Stimulated activated CD4-positive, alpha-beta T cell treated with anti-CD3 and anti-CD28 coated beads, Interleukin-1b, Interleukin-23, amount 100 ng/mL, for 1 hour (primary cell): ENCODE measurements at regions not wholly inside any gene's neighbourhood (a gene's known extent, or its start where the extent isn't known, plus 50 kb on each side); places are given as distances from the start of the nearest gene placed in this dataset.

Source experiments
- DNase-seq, 2 donors: peaks; one replicate each; pipeline ENCODE4 v3.0.0-alpha.2; 2020; ENCODE audit warnings: low read depth in 2 of 2

- DNase-seq, result no peak
Observed at GRCh38 chr2:147137711-147138110, 707.1 kb upstream of the ACVR2A start.

DNA sequence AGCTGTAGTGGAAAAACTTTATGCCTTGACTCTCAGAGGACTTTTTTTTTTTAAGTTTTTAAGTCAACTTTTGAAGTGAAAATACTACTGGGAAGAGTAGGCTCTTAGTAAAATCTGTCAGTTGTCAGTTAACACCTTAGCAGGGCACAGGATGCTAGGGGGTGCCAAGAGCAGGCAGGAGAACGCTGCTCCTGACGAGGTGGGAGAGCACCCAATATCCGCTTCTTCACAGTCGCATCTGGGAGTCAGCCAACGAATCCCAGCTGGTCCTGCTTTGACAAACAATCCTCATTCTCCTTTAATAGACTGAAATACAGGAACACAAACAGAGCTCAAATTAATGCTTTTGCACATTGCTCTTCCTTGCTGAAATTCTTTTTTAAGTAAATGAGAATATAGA lies 709.5 kb upstream of the ACVR2A start:
- DNase-seq, result no peak

DNA sequence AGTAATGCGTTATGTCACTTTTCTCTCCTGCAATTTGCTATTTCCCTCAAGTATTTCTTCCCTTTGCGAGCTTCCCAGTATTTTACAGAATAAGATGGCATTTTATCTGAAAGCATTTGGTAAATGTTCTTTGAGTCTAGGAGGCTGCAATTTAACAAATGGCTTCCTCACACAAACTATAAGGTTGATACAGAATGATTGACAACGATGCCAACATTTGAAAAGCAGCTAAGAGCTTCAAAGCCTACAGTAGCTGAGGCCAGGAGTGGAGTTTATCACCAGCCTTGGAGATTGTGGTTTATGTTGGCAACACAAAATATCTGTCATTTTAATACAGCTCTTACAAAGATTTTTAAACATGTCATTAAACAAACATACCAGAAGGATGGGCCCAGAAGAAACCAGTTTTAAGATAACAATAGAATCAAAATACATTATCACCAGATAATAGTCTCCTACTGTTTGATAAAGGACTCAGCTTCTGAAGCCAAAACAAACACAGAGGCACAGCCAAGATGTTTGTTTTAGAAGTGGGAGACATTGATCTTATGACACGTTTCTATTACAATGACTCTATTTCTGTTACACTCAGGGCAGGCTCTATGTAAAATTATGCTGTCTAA lies 711.4 kb upstream of the ACVR2A start:
- DNase-seq, result no peak

GRCh38 chr2:147125145-147125544 lies 719.7 kb upstream of the ACVR2A start:
- no peak for DNase-seq

GRCh38 chr2:147122944-147123343 lies 721.9 kb upstream of the ACVR2A start:
- DNase-seq, result no peak

DNA sequence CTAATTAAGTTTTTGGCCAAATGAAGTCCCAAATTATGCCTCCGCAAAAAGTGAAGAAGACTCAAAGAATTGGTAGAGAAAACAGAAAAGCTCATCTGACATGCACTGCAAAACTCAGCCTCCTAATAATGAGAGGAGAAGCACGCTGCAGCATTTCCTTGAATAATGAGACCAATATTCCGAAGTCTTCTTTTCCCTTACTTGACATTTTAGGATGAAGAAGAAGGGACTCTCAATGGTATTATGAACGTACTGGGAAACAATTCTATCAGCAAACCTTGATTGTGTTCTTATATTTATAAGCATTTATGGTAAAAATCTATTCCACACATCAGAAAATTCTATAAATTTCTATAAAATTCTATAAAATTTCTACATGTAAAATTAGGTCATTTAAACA lies 733.9 kb upstream of the ACVR2A start:
- DNase-seq, result no peak

- DNase-seq, result no peak
Observed at GRCh38 chr2:147110317-147110716, 734.5 kb upstream of the ACVR2A start.

DNA sequence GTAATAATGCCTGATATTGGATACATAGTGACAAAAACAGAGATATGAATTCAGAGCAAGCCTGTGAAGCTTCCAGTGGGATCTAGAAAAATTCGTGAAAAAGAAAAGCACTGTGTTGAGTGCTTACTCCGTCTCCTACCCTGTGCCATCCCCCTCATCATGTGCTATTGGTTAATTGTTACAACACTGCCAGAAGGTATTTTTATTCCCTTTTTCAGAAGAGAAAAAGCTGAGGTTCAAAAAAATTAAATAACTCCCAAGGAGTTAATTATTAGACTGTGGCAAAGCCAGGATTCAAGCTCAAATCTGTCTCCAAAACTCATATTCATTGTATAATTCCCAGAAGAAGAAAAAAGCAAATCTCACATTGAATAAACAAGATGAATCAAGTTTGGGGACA lies 735.5 kb upstream of the ACVR2A start:
- DNase-seq, result no peak

GRCh38 chr2:147108548-147108947 lies 736.3 kb upstream of the ACVR2A start:
- no peak for DNase-seq

- DNase-seq, result no peak
Observed at GRCh38 chr2:147101941-147102790, 742.7 kb upstream of the ACVR2A start.

- DNase-seq, result no peak
Observed at GRCh38 chr2:147100406-147101035, 744.3 kb upstream of the ACVR2A start.

DNA sequence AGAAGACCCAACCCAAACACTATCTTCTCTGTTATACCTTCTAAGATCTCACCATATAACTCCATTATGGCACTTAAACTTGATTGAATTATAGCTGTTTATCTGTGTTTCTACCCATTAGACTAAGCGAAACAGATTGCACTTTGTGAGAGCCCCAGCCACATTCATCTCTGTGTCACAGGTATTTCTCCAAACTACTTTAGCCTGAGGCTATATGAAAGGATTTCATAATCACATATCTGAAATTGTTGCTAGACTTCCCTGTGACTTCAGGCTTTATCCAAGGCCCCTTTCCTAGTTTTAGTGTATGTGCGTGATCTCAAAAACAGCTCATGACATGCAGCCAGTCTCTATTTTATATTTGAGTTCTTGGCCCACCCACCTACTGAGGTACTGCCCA lies 745.0 kb upstream of the ACVR2A start:
- DNase-seq, result no peak

DNA sequence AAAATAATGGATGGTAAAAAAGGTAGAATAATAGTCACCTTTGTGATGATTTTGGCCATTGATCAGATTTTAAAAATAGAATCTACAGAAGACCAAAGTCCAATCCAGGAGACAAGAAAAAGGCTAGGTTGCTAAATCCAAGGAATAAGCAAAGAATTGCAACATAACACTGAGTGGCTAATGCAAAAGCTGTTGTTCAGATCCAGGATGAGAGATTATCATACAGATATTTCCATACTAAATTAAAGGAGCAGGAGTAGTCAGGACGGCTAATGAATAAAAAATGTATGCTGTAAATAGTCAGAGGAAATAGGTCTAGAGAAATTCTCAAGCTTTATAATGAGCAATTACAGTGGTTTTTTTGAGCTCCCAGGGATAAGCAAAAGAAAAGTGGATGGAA lies 745.9 kb upstream of the ACVR2A start:
- DNase-seq, result no peak

DNA sequence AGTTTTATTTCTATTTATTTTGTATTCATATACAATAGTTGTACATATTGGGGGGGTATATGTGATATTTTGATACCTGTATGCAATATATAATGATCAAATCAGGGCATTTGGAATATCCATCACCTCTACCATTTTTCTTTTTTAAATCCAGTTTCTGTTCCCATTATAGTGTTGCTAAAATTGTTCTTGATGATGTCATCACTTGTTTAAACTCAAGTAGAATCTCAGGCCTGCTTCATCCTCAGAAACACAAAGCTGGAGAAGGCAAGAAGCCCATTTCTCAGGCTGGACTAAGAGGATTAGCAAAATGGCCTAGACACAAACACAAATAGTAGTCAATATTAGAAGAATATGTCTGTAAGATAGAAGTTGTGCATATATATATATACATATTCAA lies 747.1 kb upstream of the ACVR2A start:
- DNase-seq, result no peak

- no peak for DNase-seq
Observed at GRCh38 chr2:147096671-147097070, 748.2 kb upstream of the ACVR2A start.

- no peak for DNase-seq
Observed at GRCh38 chr2:147095376-147095775, 749.5 kb upstream of the ACVR2A start.

GRCh38 chr2:147094077-147094476 lies 750.8 kb upstream of the ACVR2A start:
- DNase-seq, result no peak

DNA sequence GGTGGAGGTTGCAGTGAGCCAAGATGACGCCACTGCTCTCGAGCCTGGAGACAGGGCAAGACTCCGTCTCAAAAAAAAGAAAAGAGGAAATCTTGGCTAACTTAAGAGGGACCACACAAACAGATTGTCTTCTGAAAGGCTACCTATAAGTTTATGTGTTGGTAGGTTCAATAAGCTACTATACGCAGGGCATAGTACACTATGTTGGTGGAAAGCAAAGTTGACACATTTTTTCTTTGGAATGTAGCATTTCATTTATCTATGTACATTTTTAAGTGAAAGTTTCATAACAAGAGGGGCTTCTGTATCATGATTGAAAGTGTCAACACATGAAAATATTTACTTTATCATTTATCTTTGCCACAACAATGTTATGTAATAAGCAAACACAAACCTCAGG lies 752.6 kb upstream of the ACVR2A start:
- DNase-seq, result no peak

GRCh38 chr2:147091448-147091847 lies 753.4 kb upstream of the ACVR2A start:
- no peak for DNase-seq

GRCh38 chr2:147088871-147089270 lies 756.0 kb upstream of the ACVR2A start:
- DNase-seq, result no peak

DNA sequence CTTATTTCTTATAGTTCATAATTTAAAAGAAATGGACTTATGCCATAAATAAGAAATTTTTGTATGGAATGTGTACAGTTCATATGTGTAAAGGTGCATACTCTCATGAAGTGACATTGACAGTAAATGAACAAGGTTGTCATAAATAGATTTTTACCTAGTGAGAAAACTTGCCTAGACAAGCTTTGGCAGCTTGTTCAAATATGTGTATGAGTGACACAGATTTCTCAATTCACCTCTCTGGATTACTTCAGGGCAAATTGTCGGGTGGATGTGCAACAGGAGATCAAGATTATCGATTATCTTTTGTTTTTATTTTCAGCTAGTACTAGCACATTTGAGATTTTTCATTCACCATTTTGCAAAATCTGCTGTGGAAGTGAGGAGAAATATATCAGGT lies 758.1 kb upstream of the ACVR2A start:
- no peak for DNase-seq

GRCh38 chr2:147083664-147084063 lies 761.2 kb upstream of the ACVR2A start:
- no peak for DNase-seq
